ENCODE measurements at regions not wholly inside any gene's neighbourhood (a gene's known extent, or its start where the extent isn't known, plus 50 kb on each side); places are given as distances from the start of the nearest gene placed in this dataset.

DNA sequence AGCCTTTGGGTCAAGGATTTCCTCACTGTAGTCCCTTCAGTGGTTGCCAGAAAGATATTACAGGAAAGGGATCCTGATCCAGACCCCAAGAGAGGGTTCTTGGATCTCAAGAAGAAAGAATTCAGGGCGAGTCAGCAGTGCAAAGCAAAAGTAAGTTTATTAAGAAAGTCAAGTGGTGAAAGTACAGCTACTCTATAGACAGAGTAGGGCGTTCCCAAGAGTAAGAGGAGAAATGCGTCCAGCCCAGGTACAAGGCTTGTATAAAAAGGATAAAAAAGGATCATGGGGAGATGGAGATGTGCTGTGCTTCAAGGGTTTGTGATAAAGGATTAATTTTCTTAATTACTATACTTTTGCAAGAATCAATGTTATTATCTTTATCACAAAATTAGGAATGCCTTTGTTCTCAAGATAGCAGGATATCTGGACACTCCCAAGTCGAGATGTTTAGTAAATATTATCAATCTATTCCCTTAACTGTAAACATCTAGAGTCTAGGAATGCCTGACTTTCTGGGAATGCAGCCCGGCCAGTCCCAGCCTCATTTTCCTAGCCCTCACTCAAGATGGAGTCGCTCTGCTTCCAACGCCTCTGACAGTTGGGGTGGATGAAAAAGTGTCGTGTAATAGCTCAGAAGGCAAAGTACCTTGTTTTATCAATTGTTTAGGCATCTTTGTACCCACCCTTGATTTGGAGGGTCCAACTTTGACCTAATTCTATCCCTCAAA is 360.7 kb downstream of the GPM6A start:
- Histone ChIP-seq H3K4me1 (replicated peaks in 1 of 2; ENCODE audit: control insufficient read depth in 2 of 2, insufficient read depth in 2 of 2, low read length in 2 of 2) (no peaks in the 10 kb centered on the region), H3K9me3 (replicated peaks; ENCODE audit: control insufficient read depth, insufficient read depth, low read depth, low read length) (no peaks in the 10 kb centered on the region), H3K4me3 (no peak overlapping the region), H3K27me3 (ENCODE audit: control insufficient read depth in 2 of 2, insufficient read depth in 2 of 2, low read length in 2 of 2) (no peaks in the 10 kb centered on the region), H3K36me3 (ENCODE audit: control insufficient read depth, insufficient read depth, low read length) (no peaks in the 10 kb centered on the region), H3K9me1 (ENCODE audit: control insufficient read depth, insufficient read depth, low read length) (no peaks in the 10 kb centered on the region), H3K4me2 (ENCODE audit: insufficient read depth, low read length) (no peak overlapping the region), H4K20me1 (replicated peaks; ENCODE audit: control insufficient read depth, insufficient read depth, low read length) (no peaks in the 10 kb centered on the region), H2AFZ (ENCODE audit: low read depth, low read length) (no peak overlapping the region), H3K9ac (ENCODE audit: insufficient read depth in 1 of 2, low read depth in 2 of 2, low read length in 2 of 2) (no peak overlapping the region), H3K27ac (ENCODE audit: extremely low read depth, low read depth, low read length) (no peak overlapping the region), H3K79me2 (ENCODE audit: control insufficient read depth, insufficient read depth, low read length) (no peaks in the 10 kb centered on the region)
- DNase-seq (ENCODE audit: extremely low read depth in 1 of 4, low spot score in 3 of 4), result no peak
- 2% methylated on average over 8 of the region's 8 CpGs for WGBS (ENCODE audit: insufficient coverage, low coverage, missing lambda C conversion rate)
- TF ChIP-seq NR1H2 (CRISPR knock-in tag; IDR thresholded peaks at IDR 0.05), result no peak
- TF ChIP-seq ARID2 (IDR thresholded peaks at IDR 0.05), result no peak
- TF ChIP-seq, protein P1, sequence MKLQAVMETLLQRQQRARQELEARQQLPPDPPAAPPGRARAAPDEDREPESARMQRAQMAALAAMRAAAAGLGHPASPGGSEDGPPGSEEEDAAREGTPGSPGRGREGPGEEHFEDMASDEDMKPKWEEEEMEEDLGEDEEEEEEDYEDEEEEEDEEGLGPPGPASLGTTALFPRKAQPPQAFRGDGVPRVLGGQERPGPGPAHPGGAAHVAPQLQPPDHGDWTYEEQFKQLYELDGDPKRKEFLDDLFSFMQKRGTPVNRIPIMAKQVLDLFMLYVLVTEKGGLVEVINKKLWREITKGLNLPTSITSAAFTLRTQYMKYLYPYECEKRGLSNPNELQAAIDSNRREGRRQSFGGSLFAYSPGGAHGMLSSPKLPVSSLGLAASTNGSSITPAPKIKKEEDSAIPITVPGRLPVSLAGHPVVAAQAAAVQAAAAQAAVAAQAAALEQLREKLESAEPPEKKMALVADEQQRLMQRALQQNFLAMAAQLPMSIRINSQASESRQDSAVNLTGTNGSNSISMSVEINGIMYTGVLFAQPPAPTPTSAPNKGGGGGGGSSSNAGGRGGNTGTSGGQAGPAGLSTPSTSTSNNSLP (IDR thresholded peaks at IDR 0.05; ENCODE audit: borderline replicate concordance, low read depth, low read length), result no peak
- TF ChIP-seq, protein P2, sequence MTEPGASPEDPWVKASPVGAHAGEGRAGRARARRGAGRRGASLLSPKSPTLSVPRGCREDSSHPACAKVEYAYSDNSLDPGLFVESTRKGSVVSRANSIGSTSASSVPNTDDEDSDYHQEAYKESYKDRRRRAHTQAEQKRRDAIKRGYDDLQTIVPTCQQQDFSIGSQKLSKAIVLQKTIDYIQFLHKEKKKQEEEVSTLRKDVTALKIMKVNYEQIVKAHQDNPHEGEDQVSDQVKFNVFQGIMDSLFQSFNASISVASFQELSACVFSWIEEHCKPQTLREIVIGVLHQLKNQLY (CRISPR knock-in tag; conservative IDR thresholded peaks at IDR 0.05), result no peak
- no peak for TF ChIP-seq RBM22 (IDR thresholded peaks at IDR 0.05; ENCODE audit: low read depth, low read length, poor library complexity, severe bottlenecking)
- no peak for TF ChIP-seq MCM7 (IDR thresholded peaks at IDR 0.05)
- no peak for TF ChIP-seq EGR1 (conservative IDR thresholded peaks at IDR 0.05)
- no peak for TF ChIP-seq GATAD2B (IDR thresholded peaks at IDR 0.05; ENCODE audit: borderline replicate concordance)
- TF ChIP-seq PCBP1 (IDR thresholded peaks at IDR 0.05; ENCODE audit: low read depth, low read length, poor library complexity, severe bottlenecking), result no peak
- TF ChIP-seq NR4A1 (CRISPR knock-in tag; IDR thresholded peaks at IDR 0.05), result no peak
- no peak for TF ChIP-seq NR4A1 (tag; IDR thresholded peaks at IDR 0.05)
- TF ChIP-seq ZNF551 (CRISPR knock-in tag; IDR thresholded peaks at IDR 0.05), result no peak
- TF ChIP-seq NR3C1 (CRISPR knock-in tag; IDR thresholded peaks at IDR 0.05), result no peak
- no peak for ATAC-seq
- in situ Hi-C loops (cut with MboI) (no loop called here), intact Hi-C loops (cut with micrococcal nuclease) (no loop called here)
- BruUV-seq (replicated peaks), result no TSS peak
- ChIA-PET POLR2A (no interaction called here), CTCF (ENCODE audit: low intra/inter-chr PET ratio) (no interaction called here)
- no peak for FAIRE-seq

All from K562 (cell line).